GM12891 (cell line): ENCODE measurements at regions not wholly inside any gene's neighbourhood (a gene's known extent, or its start where the extent isn't known, plus 50 kb on each side); places are given as distances from the start of the nearest gene placed in this dataset.
"Not testable (repeated sequence)": the region's sequence is repeated elsewhere in the genome, so short reads cannot be mapped to it uniquely, and the experiment has no call there.

Experiments
- DNase-seq: peaks from one replicate; pipeline ENCODE4 v3.0.0; 2011; ENCODE audit warnings: low spot score; ENCODE audit not compliant: insufficient read length
- FAIRE-seq: peaks from 2 replicates; lab custom pipeline; 2011; peaks lifted over from hg19 to GRCh38; lab: Jason Lieb, UNC
- SPI1 ChIP-seq: IDR thresholded peaks from 2 replicates; pipeline ENCODE4 v1.6.1; 2011; ENCODE audit warnings: low read depth, low read length, control low read depth

GRCh38 chr4:4030509-4030908 is 196.2 kb downstream of the OTOP1 start:
- DNase-seq, FAIRE-seq: not testable (repeated sequence)

GRCh38 chr4:4031446-4032135 is 195.1 kb downstream of the OTOP1 start:
- DNase-seq, FAIRE-seq: not testable (repeated sequence)

GRCh38 chr4:4032364-4032763 is 194.4 kb downstream of the OTOP1 start:
- FAIRE-seq, DNase-seq: not testable (repeated sequence)

GRCh38 chr4:4032801-4033605 is 193.7 kb downstream of the OTOP1 start:
- FAIRE-seq, DNase-seq: not testable (repeated sequence)

GRCh38 chr4:4037399-4038138 is 189.2 kb downstream of the OTOP1 start:
- FAIRE-seq = not testable (repeated sequence)

GRCh38 chr4:4045823-4046222 is 180.9 kb downstream of the OTOP1 start:
- not testable (repeated sequence) for DNase-seq, FAIRE-seq

More at GRCh38 chr4:4037399-4038138, 189.2 kb downstream of the OTOP1 start:
- not testable (repeated sequence) for DNase-seq

GRCh38 chr4:4046686-4047085 is 180.0 kb downstream of the OTOP1 start:
- not testable (repeated sequence) for DNase-seq, FAIRE-seq

GRCh38 chr4:4047202-4047601 is 179.5 kb downstream of the OTOP1 start:
- FAIRE-seq, DNase-seq: not testable (repeated sequence)
- peak; percentile 36; the same call in 1 of the 2 replicates for TF ChIP-seq SPI1

GRCh38 chr4:4048227-4048626 is 178.5 kb downstream of the OTOP1 start:
- not testable (repeated sequence) for FAIRE-seq, DNase-seq

- not testable (repeated sequence) for FAIRE-seq, DNase-seq
Observed at GRCh38 chr4:4050781-4051180, 175.9 kb downstream of the OTOP1 start.

- DNase-seq, FAIRE-seq: not testable (repeated sequence)
Observed at GRCh38 chr4:4052933-4053332, 173.8 kb downstream of the OTOP1 start.

- DNase-seq, FAIRE-seq: not testable (repeated sequence)
Observed at GRCh38 chr4:4057226-4057625, 169.5 kb downstream of the OTOP1 start.

GRCh38 chr4:4084171-4084570 is 142.6 kb downstream of the OTOP1 start:
- DNase-seq, FAIRE-seq: not testable (repeated sequence)

GRCh38 chr4:4089716-4090419 is 136.9 kb downstream of the OTOP1 start:
- FAIRE-seq, DNase-seq: not testable (repeated sequence)

- not testable (repeated sequence) for DNase-seq, FAIRE-seq
Observed at GRCh38 chr4:4090720-4091119, 136.0 kb downstream of the OTOP1 start.

- FAIRE-seq, DNase-seq: not testable (repeated sequence)
Observed at GRCh38 chr4:4092159-4092558, 134.6 kb downstream of the OTOP1 start.

- not testable (repeated sequence) for DNase-seq, FAIRE-seq
Observed at GRCh38 chr4:4099610-4100009, 127.1 kb downstream of the OTOP1 start.

- not testable (repeated sequence) for DNase-seq
Observed at GRCh38 chr4:4106923-4107322, 119.8 kb downstream of the OTOP1 start.

More at GRCh38 chr4:4106923-4107322, 119.8 kb downstream of the OTOP1 start:
- not testable (repeated sequence) for FAIRE-seq
